ENCODE measurements at regions not wholly inside any gene's neighbourhood (a gene's known extent, or its start where the extent isn't known, plus 50 kb on each side); places are given as distances from the start of the nearest gene placed in this dataset.

GRCh38 chr17:34442387-34443111 is 79.5 kb upstream of the CCL1 start:
- TF ChIP-seq CTCF (IDR thresholded peaks at IDR 0.05) (no peak), POLR2A (IDR thresholded peaks at IDR 0.05) (no peak), POLR2AphosphoS5 (IDR thresholded peaks at IDR 0.05) (no peak)
